GM12874 (cell line): ENCODE measurements at regions not wholly inside any gene's neighbourhood (a gene's known extent, or its start where the extent isn't known, plus 50 kb on each side); places are given as distances from the start of the nearest gene placed in this dataset.

Experiments
- TF ChIP-seq, protein P1 (sequence below): IDR thresholded peaks from 2 replicates; pipeline ENCODE4 v1.5.1; 2011; ENCODE audit warnings: low read depth, mild to moderate bottlenecking, control low read depth, low read length, moderate library complexity; ENCODE audit not compliant: insufficient read depth

DNA sequence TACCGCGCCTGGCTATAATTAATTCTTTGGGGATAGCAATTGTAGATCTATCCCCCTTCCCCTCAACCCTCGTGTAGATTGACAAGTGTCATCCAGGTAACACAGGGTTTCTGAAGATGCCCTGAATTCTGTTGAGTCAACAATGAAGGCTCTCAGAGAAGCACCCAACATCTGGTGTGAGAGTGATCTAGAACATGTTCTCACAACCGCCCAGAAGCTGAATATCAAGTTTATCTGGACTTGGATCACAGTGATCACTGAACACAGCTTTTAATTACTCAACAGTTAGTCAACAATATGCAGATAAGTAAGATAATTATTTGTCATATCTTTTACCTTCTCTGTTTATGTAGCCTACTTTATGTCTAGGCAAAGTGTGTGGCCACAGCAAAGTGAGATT is 204.2 kb upstream of the RGMB start:
- TF ChIP-seq, protein P1, sequence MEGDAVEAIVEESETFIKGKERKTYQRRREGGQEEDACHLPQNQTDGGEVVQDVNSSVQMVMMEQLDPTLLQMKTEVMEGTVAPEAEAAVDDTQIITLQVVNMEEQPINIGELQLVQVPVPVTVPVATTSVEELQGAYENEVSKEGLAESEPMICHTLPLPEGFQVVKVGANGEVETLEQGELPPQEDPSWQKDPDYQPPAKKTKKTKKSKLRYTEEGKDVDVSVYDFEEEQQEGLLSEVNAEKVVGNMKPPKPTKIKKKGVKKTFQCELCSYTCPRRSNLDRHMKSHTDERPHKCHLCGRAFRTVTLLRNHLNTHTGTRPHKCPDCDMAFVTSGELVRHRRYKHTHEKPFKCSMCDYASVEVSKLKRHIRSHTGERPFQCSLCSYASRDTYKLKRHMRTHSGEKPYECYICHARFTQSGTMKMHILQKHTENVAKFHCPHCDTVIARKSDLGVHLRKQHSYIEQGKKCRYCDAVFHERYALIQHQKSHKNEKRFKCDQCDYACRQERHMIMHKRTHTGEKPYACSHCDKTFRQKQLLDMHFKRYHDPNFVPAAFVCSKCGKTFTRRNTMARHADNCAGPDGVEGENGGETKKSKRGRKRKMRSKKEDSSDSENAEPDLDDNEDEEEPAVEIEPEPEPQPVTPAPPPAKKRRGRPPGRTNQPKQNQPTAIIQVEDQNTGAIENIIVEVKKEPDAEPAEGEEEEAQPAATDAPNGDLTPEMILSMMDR: no peak

DNA sequence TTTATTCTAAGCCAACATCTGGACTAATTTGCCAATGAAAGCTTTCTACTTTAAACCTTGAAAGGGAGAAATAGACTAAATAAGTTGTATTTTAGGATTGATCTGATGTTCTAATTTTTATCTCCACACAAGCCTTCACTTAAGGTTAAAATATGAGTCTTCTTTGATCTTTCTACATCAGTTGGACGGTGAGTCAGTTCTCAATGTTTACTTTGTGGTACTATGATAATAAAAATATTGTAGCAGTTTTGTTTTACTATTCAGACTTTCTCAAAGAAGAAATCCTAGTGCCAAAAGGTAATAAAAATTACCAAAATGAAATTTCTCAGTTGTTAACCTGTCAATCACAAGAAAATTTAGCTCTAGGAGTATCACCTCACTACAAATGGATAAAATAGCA is 203.5 kb upstream of the RGMB start:
- TF ChIP-seq, protein P1: no peak

DNA sequence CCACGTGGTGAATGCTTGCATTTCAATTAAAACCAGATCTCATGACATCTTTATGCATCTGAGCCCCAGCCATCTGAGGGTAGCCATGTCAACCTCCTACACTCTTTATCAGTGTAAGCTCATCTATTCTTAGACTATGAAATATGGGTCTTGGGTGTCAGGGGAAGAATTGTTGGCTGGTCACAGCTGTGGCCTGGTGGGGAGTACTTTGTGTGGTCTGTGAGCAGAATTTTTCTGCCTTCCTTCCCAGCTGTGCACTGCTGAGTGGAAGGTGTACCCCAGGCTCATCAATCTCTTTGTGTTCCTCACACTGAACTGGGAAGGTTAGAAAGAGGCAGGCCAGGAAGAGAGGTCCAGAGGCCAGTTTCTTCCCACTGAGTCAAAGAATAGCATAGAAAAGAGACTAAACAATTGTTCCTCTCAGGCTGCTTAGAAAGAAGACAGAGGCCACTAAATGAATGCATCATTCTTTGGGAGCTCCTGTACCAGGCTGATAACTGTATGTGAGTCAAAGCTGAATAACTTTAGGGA is 202.7 kb upstream of the RGMB start:
- TF ChIP-seq, protein P1: no peak

DNA sequence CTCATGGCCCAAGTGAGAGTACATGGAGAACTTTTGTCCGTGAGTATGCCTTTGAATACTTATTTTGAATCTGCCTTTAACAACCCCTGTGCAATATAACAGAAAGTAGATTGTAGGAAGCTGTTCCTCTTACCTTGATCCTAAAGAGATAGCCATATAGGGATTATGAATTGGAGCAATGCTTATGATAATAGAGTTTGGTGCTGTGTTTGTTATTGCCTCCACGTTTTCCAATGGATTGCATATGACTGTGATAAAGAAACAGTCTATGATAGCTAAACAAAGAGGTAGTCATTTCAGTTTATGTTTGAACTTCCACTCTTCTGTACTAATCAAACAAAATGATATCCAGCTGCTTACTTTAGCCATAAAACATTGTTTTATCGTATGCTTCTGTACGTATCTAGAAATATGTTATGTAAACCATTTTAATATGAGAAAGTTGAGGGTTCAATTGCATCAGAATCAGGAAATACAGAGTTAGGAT is 199.6 kb upstream of the RGMB start:
- TF ChIP-seq, protein P1: no peak

DNA sequence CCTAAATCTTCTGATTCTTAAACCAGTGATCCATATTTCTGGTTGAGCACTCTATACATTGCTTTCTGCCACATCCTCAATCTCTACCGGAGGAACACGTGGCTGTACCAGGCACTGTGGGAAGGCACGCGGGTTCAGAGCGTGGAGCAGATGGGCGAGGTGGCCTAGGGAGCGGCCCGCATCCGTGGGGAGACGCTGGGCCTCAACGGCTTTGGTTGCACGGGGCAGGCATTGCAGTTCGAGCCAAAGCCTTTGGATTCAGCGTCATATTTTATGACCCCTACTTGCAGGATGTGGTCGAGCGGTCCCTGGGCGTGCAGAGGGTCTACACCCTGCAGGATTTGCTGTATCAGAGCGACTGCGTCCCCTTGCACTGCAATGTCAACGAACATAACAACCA is 197.2 kb upstream of the RGMB start:
- TF ChIP-seq, protein P1: no peak

DNA sequence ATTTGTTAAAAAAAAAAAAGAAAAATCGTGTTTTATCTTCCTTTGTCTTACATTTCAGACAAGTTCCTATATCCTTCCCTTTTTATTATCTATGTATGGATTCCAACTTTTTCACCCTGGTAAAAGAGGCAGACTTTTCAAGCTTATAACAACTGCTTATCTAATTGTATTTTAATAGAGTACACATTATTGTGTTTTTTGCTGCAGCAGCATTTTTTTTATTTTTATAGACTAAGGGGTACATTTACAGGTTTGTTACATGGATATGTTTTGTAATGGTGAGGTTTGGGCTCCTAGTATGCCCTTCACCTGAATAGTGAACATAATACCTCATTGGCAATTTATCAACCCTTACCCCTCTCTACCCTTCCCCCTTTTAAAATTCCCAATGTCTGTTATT is 195.0 kb upstream of the RGMB start:
- TF ChIP-seq, protein P1: no peak

DNA sequence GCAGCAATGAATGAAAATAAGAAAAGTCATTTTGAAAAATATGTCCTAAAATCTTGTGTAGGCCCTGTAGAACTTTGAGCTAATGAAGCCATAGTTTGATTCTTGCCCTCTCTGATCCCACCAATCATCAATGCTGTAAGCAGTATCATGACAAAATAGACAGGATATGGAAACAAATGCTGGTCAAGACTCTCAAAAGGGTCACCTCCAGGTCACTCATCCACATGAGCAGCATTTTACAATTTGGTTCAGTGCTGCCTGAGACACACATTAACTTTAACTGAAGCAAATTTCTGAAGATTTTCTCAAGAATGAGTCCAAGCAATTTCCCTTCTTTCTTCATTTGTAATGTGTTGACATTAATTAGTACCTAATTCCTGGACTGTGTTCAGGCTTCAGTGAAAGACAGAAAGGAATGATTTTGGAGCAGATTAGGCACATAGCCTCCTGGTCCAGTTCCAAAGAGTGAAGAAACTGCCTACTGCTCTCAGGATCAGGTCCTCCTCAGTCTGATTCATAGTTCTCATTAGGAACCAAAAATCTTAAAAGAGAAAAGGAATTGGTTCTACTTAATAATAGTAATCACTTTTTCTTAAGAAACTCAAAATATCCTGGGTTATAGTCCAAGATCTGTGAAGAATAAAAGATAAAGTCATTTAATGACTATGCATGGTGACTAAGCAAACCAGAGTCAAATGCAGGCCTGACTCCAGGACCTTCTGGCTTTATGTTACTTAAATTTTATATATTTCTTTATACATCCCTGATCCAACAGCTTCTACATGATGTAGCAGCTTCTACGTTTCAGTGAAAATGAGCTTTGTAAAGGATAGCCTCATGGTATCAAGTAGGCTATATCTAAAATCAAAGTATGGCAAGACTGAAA is 192.1 kb upstream of the RGMB start:
- TF ChIP-seq, protein P1: no peak
